ENCODE measurements at regions not wholly inside any gene's neighbourhood (a gene's known extent, or its start where the extent isn't known, plus 50 kb on each side); places are given as distances from the start of the nearest gene placed in this dataset.
"Not testable (repeated sequence)": the region's sequence is repeated elsewhere in the genome, so short reads cannot be mapped to it uniquely, and the experiment has no call there.

DNA sequence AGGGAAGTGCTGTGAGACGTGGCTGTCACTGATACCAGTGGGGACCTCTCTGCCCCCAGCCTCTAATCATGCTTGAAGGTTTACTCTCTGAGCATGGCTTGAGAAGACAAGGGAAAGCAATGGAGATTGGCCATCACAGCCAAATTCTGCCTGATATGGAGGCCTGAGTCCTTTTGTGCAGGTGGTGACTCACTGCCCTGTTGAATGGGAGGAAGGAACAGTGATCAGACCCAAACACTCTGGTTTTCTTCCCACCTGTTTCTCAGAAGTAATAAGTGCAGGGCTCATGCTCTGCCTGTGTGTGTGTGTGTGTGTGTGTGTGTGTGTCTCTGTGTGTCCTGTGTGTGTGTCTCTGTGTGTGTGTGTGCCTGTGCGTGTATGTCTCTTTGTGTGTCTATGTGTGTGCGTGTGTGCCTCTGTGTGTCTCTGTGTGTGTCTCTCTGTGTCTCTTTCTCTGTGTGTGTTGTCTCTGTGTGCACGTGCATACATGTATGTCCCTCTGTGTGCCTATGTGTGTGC, 240.6 kb upstream of the PLGLB1 start:
- not testable (repeated sequence) for DNase-seq (ENCODE audit: low read depth in 3 of 3)

DNA sequence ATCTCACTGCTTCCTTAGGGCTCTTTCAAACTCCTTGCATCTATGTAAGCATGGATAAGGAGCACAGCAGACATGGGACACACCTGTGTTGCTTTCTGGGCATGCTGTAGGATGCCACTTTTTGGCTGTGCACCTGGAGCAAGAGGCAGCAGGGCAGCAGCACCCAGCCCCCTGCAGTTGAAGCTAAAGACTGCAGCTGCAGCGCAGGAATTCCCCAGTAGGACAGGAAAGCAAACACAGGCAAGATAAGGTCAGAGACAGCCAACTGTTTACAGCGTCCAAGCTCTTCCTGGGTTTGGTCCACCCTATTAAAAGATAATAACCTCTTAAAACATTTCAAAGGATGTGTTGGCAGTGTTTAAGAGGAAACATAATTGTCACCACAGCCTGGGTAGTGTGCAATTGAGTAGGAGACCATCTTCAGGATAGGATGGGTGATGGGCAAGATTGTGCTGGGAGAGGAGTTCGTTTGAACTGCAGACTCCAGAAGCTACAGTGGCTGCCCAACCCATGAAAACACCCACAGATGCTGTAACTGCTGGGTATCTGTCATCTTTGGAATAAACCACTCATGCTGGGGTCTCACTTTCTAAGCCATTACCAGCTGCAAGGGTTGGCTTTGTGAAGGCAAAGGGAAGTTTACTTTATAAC, 242.3 kb upstream of the PLGLB1 start:
- DNase-seq (ENCODE audit: low read depth in 3 of 3), result not testable (repeated sequence)

DNA sequence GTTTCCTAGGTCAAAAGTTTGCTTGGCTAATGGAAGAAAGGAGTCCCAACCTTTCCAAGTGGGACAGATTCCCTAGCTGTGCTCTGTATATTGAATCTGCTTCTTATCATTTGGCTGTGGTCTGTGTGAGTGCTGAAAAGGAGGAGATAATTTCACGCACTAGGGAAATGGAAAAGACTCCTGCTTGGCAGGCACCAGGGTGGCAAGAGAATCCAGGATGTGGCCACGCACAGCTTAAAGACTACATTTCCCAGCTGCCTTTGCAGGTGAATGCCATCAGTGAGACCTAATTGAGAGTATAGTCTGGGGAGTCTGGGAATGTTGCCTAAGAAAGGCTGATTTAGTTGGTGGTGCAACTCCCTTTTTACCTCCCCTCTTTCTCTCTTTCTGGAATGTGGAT, 253.5 kb upstream of the PLGLB1 start:
- not testable (repeated sequence) for DNase-seq (ENCODE audit: low read depth in 3 of 3)

DNA sequence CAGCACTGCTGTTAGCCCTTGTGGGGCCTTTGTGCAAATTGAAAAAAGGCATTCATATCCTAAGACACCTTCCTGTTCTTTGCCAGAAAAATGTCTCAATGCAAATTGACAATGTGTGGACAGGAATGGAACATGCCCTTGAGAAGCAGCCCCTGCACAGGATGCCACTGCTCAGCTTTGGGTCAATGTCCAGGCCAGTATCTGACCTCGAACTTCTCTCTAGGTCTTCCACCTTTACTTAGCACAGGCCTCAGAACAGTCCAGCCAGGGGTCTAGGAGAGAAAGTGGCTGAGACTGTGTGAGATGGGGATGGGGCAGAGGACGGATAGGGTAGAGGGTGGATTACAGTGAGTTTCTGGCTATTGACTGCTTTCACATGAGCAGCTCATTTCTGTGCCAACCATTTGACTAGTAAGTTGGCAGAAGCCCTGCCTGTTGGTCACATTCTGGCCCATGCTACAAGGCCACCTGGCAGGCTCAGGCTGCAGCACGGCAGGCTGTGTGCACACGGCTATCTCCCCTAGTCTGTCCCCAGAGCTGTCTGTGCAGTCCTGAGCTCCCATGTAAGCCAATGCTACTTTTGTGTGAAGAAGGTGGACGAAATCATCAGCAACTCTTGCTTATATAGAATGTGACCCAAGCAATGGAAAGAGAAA, 254.5 kb upstream of the PLGLB1 start:
- DNase-seq (ENCODE audit: low read depth in 3 of 3), result not testable (repeated sequence)

DNA sequence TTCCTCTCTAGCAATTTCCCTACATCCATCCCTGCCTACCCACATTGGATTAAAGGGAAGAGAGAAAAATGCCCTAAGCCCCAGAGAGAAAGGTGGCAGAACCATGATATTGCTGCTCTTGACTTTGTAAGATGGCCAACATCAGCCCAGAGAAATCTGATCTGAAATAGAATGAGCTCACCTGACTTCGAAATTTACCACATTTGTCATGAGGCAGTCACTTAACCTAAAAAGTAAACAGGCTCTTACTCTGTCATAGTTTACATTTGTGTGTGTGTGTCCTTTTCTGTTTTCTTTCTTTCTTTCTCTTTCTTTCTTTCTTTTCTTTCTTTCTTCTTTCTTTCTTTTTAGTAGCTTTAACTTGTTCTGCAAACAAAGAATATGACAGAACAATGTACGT, 255.0 kb upstream of the PLGLB1 start:
- DNase-seq (ENCODE audit: low read depth in 3 of 3), result not testable (repeated sequence)

DNA sequence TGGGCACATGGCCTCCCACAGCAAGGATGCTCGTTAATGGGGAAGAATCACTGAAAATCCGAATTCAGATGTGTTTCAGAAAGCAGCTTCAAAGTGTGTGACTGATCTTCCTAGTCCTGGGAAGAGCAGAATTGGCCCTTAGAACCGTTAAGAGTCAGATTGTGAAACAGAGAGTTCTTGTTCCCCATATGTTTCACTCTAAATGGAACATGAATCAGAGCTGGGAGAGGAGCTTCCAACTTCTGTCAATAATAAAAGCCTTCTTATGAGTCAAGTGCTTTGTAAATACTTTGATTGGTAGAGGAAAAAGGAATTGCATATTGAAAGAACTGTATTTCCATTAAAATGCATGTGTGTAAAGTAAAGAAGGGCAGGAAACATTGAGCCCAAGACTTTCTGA, 256.1 kb upstream of the PLGLB1 start:
- DNase-seq (ENCODE audit: low read depth in 3 of 3), result not testable (repeated sequence)

DNA sequence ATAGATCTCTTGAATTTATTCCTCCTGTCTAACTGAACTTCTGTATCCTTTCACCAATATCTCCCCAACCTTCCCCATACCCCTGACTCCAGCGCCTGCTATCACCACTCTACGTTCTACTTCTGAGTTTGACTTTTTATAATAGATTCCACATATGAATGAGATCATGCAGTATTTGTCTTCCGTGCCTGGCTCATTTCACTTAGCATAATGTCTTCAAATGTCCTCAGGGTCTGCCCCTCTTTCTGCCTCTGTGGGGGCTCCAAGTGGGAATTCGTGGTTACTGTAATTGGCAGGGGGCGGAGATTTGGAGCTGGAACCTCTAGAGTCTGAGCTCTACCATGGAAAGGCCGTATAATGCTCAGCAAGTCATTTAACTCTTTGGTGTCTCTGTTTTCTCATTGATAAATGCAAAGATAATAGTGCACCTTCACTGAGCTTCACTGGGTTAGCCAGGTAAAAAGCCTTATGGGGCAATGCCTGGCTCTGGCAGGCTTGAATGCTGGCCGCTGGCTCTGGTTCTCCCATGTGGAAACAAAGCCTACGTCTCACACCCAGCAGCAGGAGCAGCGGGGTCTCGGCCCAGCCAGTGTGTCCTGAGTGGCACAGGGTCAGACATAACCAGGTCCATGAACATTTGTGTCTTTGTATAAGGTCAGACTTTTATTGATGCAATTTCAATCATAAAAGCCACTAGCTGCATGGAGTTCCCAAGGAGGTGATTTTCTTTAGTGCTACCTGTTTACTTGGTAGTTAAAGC, 259.1 kb upstream of the PLGLB1 start:
- DNase-seq (ENCODE audit: low read depth in 3 of 3), result not testable (repeated sequence)

DNA sequence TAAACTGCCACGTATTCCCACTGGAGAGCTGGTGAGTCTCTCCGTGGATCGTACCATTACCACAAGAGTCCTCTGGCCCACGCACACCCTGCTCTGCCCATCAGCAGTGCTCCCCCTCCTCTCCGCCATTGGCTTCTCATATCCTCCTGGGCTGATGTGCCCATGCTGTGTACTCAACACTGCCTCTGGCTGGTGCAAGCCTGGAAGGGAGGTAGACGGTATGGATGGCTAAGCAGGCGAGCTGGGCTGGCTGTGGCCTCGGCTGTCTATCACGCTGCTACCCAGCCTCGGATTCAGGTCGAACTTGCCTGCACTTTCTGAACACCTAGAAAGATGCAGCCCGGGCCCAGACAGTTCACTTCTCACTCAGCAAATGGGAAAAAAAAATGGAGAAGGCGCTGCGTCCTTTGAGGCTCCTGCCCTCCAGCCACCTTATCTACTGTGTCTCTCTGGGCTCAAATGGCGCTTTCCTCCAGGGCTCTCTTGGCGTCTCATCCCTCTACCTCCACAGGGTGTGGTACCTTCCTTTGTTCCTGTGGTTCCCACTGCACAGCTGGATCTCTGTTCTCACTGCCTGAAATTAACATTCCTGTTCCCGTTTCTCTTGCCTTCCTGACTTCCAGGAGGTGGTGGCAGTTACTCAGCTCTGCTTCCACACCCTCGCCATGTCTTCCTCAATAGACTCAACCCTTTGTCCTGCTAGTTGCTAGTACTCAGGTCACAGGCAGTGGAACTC, 262.3 kb upstream of the PLGLB1 start:
- DNase-seq (ENCODE audit: low read depth in 3 of 3), result not testable (repeated sequence)

DNA sequence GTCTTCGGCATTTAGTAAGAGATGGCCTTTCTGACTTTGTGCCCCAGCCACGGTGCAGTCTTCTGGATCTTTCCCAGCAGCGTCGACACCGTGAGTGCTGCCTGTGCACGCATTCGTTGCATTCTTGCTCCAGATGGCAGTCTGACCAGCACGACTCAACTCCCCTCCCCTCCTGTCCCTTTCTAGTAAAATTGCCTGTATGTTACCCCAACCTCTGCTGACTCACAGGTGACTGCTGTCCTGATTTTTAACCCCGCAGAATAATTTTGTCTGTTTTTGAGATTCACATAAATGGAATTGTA, 262.8 kb upstream of the PLGLB1 start:
- not testable (repeated sequence) for DNase-seq (ENCODE audit: low read depth in 3 of 3)

DNA sequence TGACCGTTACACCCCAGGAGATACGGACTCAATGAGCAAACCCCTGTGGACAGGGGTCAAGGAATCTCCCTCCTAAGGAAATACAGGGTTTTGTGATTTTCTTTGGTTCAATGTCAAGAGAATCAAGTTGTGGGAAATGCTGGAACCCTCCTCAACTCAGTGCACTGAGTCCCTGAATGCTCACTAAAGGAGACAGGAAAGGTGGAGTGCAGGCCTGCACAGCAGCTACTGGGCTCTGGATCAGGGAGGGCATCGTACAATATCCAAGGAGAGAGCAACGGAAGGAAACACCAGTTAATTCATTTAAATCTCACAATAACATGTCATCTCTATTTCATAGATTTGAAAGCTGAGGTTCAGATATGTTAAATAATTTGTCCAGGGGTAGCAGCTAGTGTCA, 263.5 kb upstream of the PLGLB1 start:
- DNase-seq (ENCODE audit: low read depth in 3 of 3), result not testable (repeated sequence)

DNA sequence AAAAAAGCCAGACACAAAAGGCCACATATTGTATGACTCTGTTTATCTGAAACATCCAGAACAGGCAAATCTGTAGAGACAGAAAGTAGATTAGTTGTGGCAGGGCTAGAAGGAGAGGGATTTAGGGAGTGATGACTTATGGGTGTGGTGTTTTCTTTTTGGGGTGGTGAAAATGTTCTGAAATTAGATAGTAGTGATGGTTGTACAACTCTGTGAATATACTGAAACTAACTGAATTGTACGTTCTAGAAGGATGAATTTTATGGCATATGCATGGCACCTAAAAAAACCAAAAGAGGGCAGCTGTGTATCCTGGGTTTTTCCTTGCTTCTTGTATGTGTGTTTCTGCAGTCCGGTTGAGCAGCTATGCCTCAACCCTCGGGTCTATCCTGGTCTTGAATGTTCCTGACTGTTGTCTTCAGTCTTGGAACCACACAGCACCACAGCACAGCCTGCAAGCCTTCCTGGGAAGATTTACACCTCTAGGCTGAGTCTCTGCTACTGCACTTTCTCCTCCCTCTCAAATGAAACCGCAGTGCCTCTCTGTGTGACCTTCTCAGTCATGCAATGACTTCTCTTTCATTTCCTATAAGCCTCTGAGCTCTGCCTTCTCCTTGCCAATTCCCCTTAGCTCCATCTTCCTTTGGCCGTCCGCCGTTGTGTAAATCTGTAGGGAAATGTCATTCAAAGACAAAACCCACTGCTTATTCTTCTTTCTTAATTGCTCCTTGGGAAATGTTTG, 269.1 kb upstream of the PLGLB1 start:
- DNase-seq (ENCODE audit: low read depth in 3 of 3), result not testable (repeated sequence)

DNA sequence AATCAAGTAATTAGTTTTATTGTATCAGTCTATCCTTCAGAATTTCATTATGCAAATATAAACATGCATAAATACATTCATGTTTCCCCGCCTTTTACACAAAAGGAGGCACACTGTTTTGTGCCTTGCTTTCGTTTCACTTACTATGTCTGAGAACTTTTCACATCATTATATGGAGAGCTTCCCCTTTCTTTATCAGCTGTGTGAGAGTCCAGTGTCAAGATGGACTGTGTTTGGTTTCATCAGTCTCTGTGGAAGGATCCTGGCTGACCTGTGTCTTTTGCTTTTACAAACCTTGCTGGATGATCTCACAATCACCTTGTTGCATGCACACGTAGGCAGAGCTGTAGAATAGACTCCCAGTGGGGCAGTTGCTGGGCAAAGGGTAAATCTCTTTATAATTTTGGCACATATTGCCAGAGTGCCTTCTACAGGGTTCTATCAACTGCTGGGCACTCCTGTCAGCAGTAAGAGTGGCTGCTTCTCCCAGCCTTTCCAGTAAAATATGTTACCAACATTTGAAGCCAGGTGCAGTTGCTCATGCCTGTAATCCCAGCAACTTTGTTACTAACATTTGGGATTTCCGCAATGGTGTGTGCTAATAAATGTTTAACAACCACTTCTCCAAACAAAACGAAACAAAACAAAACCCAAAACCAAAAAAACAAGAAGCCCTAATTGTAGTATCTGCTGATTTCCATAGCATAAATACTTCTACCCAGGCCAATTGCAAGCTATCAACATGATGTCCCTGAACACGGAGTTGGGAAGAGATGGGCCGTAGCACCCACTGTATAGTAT, 270.0 kb upstream of the PLGLB1 start:
- DNase-seq (ENCODE audit: low read depth in 3 of 3), result not testable (repeated sequence)

DNA sequence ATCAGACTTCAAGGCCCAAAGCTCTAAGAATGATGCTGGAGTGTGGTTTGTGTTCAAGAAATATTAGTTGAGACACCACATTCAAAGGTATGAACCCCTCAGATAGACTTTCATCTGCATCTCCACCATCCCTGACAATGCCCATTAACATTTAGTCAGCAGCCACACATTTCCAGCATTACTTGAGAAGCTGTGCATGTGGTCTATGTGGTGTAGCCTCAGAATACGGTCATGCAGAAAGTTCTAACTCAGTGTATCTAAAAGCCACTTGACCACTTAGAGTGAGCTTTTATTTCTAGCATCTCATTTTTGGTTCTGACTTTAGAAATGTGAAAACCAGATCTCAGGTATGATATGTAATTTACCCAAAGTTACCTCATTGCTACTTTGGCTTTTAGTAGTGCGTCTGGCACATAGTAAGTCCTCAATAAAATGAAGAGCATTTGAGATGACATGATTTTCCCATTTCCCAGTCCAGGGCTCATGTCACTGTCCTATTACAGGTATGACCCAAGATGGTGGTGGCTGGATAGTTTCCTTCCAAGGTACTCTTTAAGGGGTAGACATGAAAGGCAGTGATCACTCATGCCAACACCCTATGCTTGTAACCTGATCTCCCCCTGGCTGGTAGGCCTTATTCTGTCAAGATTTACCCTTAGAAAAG, 272.4 kb upstream of the PLGLB1 start:
- not testable (repeated sequence) for DNase-seq (ENCODE audit: low read depth in 3 of 3)

DNA sequence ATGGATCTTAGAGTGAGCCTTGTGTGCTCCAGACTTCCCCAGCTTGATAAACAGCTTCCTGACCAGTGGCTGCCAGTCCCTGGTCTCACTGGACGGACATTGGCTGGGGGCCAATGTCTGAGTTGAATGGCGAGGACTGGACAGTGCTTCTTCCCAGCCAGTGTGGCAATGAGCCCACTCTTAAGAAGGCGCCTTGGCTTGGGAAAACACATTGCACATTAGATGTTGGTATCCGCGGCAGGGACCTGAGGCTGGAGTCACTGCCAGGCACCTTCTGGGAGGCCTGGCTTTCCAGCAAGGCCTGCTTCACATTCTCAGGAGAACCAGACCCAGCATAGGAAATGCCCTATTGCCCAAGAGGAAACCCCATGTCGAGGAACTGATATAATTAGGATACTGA, 273.5 kb upstream of the PLGLB1 start:
- DNase-seq (ENCODE audit: low read depth in 3 of 3), result not testable (repeated sequence)

DNA sequence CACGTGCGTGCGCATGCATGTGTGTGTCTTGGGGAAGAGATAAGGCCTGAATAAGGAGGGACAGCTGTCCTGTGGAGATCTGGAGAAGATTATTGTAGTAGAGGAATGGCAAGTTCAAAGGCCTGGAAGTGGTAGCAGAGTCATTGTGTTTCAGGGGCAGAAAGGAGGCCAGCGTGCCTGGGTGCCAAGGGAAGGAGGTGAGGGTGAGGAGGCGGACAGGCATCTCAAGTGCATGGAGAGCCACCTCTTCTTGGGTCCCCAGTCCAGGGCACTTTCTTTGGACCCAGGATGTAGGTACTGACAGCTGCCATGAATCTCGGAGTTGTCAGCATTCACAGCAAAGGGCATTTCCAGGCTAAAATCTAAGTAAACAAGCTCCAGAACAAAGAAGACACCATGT, 279.7 kb upstream of the PLGLB1 start:
- DNase-seq (ENCODE audit: low read depth in 3 of 3), result not testable (repeated sequence)

DNA sequence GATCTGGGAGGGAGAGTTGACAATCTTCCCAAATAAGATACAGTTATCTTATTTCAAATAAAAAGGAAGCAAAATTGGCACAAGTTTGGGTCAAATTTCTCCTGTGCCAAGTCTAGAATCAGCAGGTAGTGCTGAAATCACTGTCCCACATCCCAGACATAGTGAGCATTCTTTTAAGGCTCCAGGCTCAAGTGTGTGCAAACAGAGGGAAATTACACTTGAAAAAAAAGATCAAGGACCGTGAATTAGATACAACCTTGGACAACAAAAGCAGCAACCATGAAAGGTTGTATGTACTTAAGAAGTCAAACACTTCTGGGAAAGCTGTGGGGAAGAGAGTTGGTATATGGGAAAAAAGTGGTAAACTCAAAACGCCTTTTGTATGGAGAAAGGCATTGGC, 280.2 kb upstream of the PLGLB1 start:
- DNase-seq (ENCODE audit: low read depth in 3 of 3), result not testable (repeated sequence)

DNA sequence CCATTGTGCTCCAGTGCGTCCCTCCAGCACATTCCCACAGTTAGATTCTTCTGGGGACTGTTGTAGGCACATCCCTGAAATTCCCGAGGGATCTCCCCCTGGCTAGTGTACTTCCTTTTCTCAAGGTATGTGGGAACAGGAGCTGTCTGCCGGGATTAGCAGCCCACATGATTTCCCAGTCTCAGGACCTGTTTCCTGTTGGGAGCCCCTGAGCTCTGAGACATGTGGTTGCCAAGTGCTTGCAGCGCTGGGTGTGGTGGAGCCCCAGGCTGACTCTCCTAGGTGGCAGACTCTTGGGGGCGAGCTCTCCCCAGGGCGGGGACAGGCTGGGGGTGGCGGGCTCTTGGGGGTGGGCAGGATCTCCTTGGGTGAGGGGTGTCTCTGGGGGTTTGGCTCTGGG, 287.0 kb upstream of the PLGLB1 start:
- DNase-seq (ENCODE audit: low read depth in 3 of 3), result not testable (repeated sequence)

DNA sequence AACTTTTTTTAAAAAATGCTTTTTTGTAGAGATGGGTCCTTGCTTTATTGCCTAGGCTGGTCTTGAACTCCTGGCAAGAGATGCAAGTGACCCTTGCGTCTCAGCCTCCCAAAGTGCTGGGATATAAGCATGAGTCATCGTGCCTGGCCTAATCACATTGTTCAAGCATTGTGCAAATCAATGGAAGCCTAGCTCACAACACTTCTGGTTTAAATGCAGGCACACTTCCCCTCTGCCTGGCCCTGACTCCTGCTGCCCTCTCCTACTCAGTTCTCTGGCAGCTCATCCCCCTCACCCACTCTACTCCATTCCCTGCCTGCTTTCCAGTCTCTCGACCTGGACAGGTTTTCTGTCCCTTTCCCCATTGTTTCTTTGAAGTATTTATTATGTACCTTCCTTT, 288.1 kb upstream of the PLGLB1 start:
- DNase-seq (ENCODE audit: low read depth in 3 of 3), result not testable (repeated sequence)

DNA sequence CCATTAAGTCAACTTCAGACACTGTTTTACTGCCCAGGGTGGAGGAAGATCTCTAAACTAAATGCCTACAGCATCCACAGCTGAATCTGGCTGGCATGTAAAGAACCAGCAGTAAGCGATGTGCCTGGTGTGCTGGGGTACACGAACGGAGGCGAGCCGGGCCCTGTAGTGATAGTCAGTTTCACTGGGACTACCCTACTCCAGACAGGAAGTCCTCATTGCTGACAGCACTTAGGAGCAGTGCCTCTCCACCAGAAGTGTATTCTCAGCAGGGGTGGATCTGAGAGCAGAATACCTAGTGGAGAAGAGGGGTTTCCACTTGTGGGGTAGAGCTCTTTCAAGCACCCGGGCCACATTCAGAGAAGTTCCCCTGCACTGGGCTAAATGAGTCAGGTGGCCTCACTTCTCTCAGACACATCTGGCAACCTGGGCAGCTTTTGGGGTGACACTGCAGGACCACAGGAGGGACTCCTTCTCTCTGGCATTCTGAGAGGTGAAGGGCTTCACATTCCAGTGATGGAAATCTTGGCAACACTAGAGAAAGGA, 290.3 kb upstream of the PLGLB1 start:
- DNase-seq (ENCODE audit: low read depth in 3 of 3), result not testable (repeated sequence)

DNA sequence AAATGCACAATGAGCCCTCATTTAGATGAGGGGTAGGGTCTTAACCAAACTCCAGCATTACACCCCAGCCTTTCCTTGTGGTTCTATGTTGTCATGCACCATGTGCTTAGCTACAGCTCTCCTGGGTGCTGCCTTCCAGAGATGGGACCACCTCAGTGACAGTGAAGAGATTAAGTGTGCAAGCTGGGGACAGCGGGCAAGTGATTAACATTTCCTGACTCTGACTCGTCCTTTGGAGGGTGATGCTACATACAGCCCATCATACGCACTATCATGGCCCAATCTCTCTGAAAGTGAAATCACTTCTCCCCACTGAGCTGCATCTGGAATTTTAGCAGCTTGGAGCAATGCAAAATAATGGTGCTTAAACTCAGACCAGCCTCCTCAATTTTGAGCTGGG, 293.0 kb upstream of the PLGLB1 start:
- not testable (repeated sequence) for DNase-seq (ENCODE audit: low read depth in 3 of 3)

All from stimulated activated CD4-positive, alpha-beta T cell treated with anti-CD3 and anti-CD28 coated beads, TNF-alpha, amount 100 ng/mL, for 24 hours (primary cell).